RPMI8226 (cell line): ENCODE measurements at regions not wholly inside any gene's neighbourhood (a gene's known extent, or its start where the extent isn't known, plus 50 kb on each side); places are given as distances from the start of the nearest gene placed in this dataset.

Experiments used
- DNase-seq: peaks from one replicate; pipeline ENCODE4 v3.0.0-alpha.2; 2015

- DNase-seq, result no peak
Measured at GRCh38 chr2:150417278-150417677, 70.2 kb downstream of the RND3 start.

- no peak for DNase-seq
Measured at GRCh38 chr2:150415022-150415421, 72.4 kb downstream of the RND3 start.

- peak; percentile 89 for DNase-seq
Measured at GRCh38 chr2:150413910-150414309, 73.6 kb downstream of the RND3 start.

DNA sequence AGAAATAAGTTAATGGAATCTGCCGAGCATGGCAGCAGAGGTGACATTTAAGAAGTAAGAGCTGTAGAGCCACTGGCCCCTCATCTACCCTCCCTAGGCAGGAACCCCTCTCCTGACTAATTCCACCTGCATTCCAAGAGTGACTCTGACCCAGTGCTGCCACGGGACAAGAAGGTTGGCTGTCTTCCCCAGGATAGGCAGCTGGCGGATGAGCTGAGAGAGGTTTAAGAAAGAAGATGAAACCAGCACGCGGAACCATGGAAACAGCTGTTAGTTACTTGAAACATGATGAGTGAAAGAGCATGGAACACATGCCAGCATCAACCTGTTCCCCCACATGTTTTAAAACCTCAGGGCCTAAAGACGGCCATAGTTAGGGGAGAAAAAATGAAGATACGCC, 74.1 kb downstream of the RND3 start:
- peak; percentile 62 for DNase-seq

DNA sequence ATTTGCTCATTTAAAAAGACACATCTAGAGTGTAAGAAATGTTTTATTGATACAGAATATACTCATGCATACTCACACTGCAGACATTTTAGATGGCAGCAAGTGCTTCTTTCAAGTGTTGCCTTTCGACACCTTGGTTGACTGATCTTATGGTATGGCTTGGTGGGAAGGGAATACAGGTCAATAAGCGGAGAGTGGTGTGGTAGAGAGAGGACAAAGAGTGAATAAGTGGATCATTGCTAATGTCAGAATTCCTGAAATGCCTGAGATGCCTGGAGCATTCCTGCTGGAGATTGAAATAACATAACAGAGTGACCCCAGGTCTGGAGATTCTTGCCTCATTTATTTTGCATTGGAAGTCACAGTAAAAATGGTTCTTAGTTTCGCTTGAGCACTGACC, 76.7 kb downstream of the RND3 start:
- no peak for DNase-seq

DNA sequence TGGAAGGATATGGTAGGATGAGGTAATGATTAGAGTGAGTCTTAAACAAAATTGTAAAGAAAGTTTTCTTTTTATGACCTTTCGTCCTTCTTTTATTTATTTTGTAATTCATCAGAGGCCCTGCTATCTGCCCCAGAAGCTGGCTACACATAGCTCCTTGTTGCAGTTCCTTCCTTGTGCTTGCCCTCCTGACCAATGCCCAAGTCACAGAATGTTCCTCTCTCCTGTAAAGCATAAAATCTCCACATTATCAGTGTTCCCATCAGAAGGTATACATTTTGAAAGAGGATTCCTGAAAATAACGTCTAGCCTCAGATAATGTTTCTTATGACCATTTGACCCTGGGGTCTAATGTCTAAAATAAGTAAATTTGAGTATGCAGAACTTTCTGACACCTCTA, 78.3 kb downstream of the RND3 start:
- DNase-seq, result no peak

- peak; percentile 70 for DNase-seq
Measured at GRCh38 chr2:150404147-150404546, 83.3 kb downstream of the RND3 start.

- peak; percentile 83 for DNase-seq
Measured at GRCh38 chr2:150403457-150403856, 84.0 kb downstream of the RND3 start.

DNA sequence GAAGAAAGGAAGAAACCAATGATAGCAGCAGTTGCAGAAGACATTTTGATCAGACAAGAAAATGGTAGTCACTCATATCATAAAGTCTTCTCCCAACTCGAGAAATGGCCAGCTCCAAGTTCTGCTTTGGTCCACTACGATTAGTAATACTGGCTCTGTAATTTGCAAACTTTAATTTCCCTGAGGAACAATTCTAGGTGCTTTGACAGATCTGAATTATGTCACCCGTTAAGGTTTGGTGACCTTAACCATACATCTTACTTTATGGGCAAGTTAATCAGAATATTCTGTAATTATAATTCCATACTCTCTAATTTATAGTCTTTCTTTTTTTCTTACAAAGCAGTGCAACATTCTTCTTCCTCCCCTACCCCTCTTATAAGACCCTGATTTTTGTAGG, 84.5 kb downstream of the RND3 start:
- no peak for DNase-seq

DNA sequence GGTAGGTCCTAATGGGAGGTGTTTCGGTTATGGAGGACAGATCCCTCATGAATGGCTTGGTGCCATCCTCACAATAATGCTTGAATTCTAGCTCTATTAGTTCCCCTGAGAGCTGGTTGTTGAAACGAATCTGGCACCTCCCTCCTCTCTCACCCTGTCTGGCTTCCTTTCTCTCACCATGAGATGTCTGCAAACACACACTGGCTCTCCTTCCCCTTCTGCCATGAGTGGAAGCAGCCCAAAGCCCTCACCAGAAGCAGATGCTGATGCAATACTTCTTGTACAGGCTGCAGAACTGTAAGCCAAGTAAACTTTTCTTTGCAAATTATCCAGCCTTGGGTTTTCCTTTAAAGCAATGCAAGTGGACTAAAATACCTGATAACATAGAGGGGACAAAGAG, 86.6 kb downstream of the RND3 start:
- peak; percentile 29 for DNase-seq

- DNase-seq, result no peak
Measured at GRCh38 chr2:150392614-150393013, 94.9 kb downstream of the RND3 start.

DNA sequence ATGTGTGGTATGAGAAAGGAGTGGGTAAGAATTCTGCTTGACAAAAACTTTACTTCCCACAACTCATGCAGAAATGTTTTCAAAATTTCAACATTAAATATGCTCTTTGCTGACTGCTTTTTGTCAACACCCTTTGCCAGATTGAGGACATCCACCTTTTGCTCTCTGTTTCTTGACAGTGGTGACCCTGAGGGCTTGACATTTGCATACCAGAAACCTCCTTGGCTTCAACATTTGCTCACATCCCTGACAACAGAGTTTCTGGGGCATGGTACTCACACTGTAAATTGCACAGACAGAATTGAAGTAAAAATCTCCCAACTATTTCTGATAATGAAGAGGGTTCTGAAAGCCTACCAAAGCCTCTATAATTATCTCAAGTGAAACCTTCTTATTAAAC, 95.7 kb downstream of the RND3 start:
- DNase-seq, result no peak

GRCh38 chr2:150389447-150389846, 98.0 kb downstream of the RND3 start:
- no peak for DNase-seq

DNA sequence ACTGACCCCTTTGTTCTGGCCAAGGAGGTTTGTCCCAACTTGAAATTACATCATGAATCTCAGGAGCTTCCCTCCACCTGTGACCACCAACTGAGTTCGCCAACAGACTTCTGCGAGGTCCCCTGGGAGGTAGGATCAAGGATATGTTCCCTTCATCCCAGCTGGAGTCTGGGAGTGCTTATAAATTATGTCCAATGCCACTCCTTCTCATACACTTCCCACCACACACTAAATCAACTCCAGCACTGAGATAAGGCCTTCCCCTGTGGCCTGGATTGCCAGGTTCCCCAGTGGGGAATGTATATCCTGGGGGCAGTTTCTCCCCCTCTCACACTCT, 99.2 kb downstream of the RND3 start:
- no peak for DNase-seq

GRCh38 chr2:150387586-150388288, 99.7 kb downstream of the RND3 start:
- DNase-seq, result no peak

- no peak for DNase-seq
Measured at GRCh38 chr2:150385211-150385610, 102.3 kb downstream of the RND3 start.

GRCh38 chr2:150383587-150383986, 103.9 kb downstream of the RND3 start:
- DNase-seq, result no peak

- no peak for DNase-seq
Measured at GRCh38 chr2:150379166-150379565, 108.3 kb downstream of the RND3 start.

DNA sequence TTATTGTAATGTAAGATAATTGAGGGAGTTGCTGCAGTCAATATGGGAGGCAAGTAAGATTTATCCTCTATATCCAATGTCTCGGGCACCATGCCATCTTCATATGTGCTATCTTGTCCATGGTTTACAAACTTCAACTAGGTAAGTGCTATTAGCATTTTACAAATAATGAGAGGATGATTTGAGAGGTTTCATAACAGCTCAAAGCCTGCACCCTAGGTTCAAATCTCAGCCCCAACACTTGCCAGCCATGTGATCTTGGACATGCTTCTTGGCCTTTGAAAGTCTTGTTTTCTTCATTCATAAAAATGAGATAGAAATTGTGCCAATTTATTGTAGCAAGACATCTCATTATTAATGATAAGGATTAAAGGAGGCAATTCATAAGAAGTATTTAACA, 108.8 kb downstream of the RND3 start:
- no peak for DNase-seq

- no peak for DNase-seq
Measured at GRCh38 chr2:150376553-150377335, 110.7 kb downstream of the RND3 start.

DNA sequence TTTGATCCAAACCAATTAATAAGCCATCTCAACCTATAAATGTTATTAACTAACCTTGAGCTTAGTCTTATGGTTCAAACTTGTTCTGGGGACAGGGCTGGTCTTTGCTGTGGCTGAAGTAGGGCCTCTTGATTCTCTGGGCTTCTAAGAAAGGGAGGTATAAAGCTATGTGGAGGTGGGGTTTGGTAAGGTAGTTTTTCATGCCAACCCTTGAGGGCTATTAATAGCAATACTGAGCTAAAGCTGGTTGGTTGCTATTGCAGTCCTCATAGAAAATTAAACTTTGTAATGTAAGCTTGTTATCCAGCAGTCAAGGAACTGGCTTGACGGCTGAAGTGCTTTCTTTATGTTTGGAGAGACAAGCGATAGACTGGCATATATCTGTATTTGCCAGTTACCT, 112.1 kb downstream of the RND3 start:
- no peak for DNase-seq

- no peak for DNase-seq
Measured at GRCh38 chr2:150374492-150374891, 113.0 kb downstream of the RND3 start.

DNA sequence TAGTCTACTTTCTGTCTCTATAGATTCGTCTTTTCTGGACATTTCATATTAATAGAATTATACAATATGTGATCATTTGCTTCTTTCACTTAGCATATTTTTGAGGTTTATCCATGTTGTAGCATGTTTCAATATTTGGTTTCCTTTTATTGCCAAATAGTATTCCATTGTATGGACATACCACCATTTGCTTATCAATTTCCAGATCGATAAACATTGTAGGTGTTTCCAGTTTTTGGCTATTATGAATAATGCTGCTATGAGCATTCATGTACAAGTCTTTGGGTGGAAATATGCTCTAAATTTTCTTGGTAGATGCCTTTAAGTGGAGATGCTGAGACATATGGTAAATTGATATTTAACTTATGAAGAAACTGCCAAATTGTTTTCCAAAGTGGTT, 114.1 kb downstream of the RND3 start:
- no peak for DNase-seq

- DNase-seq, result no peak
Measured at GRCh38 chr2:150371044-150371818, 116.2 kb downstream of the RND3 start.
